GM12865 (cell line): ENCODE measurements at regions not wholly inside any gene's neighbourhood (a gene's known extent, or its start where the extent isn't known, plus 50 kb on each side); places are given as distances from the start of the nearest gene placed in this dataset.

Experiments
- DNase-seq: peaks from one replicate; pipeline ENCODE4 v3.0.0; 2010; ENCODE audit warnings: low read depth
- H3K4me3 ChIP-seq: 2 replicates; pipeline ENCODE4 v1.5.1; 2011; ENCODE audit warnings: mild to moderate bottlenecking, low read depth, low read length, control low read depth
- TF ChIP-seq, protein P1 (sequence below): IDR thresholded peaks from 2 replicates; pipeline ENCODE4 v1.5.1; 2011; ENCODE audit warnings: low read length, control low read depth, low read depth, inconsistent platforms; ENCODE audit not compliant: insufficient read depth; ENCODE audit errors: missing control alignments

- TF ChIP-seq, protein P1, sequence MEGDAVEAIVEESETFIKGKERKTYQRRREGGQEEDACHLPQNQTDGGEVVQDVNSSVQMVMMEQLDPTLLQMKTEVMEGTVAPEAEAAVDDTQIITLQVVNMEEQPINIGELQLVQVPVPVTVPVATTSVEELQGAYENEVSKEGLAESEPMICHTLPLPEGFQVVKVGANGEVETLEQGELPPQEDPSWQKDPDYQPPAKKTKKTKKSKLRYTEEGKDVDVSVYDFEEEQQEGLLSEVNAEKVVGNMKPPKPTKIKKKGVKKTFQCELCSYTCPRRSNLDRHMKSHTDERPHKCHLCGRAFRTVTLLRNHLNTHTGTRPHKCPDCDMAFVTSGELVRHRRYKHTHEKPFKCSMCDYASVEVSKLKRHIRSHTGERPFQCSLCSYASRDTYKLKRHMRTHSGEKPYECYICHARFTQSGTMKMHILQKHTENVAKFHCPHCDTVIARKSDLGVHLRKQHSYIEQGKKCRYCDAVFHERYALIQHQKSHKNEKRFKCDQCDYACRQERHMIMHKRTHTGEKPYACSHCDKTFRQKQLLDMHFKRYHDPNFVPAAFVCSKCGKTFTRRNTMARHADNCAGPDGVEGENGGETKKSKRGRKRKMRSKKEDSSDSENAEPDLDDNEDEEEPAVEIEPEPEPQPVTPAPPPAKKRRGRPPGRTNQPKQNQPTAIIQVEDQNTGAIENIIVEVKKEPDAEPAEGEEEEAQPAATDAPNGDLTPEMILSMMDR = no peak
- DNase-seq = no peak
Measured at GRCh38 chr2:175815537-175815936, 186.5 kb downstream of the LNPK start.

GRCh38 chr2:175811971-175812370 is 190.1 kb downstream of the LNPK start:
- no peak for DNase-seq
- TF ChIP-seq, protein P1 = no peak
- H3K4me3 ChIP-seq = no peak overlapping the region

More at GRCh38 chr2:175815537-175815936, 186.5 kb downstream of the LNPK start:
- H3K4me3 ChIP-seq = no peak overlapping the region

GRCh38 chr2:175808858-175809257 is 193.2 kb downstream of the LNPK start:
- TF ChIP-seq, protein P1 = no peak
- H3K4me3 ChIP-seq = no peak overlapping the region
- no peak for DNase-seq

DNA sequence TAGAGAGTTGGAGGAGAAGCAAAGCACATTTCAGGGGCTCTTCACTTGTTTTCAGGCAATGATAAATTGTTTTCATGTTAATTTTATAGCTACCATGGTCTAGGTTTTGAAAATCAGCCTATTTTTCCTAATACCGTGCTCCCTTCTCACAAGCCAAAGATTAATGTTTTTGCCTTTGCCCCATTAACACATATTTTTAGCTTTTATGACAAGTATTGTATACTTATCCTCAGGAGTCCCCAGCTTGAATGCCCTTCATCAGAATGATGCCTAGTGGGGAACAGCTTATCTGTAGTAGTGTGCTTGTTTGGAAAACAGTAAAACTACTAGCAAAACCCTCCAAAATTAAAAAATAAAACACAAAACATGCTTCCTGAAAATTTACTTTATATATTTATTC is 194.0 kb downstream of the LNPK start:
- DNase-seq = no peak
- TF ChIP-seq, protein P1 = no peak
- H3K4me3 ChIP-seq = no peak overlapping the region

DNA sequence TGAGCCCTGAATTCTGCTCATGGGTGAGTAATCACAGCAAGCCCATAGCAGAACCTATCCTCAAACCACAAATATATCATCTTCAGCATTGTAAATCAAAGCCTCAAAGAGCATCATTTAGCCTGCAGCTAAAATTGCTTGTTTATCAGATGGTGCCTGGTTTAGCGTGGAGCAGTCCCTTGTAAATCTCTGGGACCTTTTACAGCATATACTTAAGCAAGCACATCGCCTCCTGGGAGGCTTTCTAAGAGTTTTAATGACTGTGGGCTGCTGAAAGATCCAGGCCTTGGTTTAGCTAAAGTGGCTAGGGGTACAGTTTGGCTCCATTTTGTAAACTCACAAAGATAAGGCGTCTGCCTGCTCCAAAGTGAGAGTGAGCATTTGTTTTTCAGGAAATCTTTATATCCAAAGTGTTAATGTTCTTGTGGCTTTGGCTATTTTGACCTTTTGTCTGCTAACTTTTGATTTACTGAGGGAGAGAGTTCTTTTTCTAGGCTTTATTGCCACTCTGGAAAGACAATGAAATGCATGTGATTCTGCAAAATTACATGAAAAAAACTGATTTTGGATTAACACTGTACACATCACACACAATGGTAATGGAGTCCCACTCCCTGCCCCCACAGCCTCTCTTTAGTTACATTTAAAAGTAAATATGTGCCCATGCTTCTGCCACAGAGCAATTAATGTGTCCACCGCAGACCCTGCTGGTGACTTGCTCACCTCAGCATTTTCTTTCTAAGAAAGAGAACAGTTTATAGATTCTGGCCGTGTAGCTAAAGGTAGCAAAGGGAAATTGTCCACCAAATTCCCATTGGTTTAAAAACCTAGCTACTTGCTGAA is 194.8 kb downstream of the LNPK start:
- TF ChIP-seq, protein P1 = no peak
- H3K4me3 ChIP-seq = no peak overlapping the region
- DNase-seq = no peak

- TF ChIP-seq, protein P1 = no peak
- H3K4me3 ChIP-seq = no peak overlapping the region
- no peak for DNase-seq
Measured at GRCh38 chr2:175806570-175806969, 195.5 kb downstream of the LNPK start.

DNA sequence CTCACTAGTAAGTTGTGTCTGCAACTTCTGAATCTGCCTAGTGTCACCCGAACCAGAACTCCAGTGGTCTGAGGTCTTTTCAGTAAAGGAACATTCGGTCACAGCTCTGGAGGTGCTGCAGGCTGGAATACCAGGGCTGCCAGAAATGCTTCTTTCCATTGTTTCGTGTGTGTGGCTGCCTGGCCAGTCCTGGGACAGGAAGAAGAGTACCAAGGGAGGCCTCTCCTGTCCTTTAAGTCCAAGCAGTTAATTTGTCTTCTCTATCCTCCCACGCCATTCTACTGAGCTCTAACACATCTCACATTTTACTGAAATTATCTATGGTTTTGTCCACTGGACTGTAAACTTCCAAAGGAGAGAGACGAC is 196.0 kb downstream of the LNPK start:
- H3K4me3 ChIP-seq = no peak overlapping the region
- TF ChIP-seq, protein P1 = no peak
- no peak for DNase-seq
